SU-DHL-6 (cell line): ENCODE measurements at regions not wholly inside any gene's neighbourhood (a gene's known extent, or its start where the extent isn't known, plus 50 kb on each side); places are given as distances from the start of the nearest gene placed in this dataset.

Experiments used
- CTCF ChIP-seq: fragments of 200-600 bp; sonication (generic); IDR thresholded peaks from one replicate; pipeline ENCODE4 v1.5.1; 2017; ENCODE audit warnings: antibody characterized with exemption, mild to moderate bottlenecking, low read length, moderate library complexity; ENCODE audit not compliant: insufficient read depth, poor library complexity, severe bottlenecking
- EZH2phosphoT487 ChIP-seq: fragments of 200-600 bp; sonication (generic), shearing (Covaris generic); conservative IDR thresholded peaks from 2 replicates; pipeline ENCODE4 v1.6.1; 2018; ENCODE audit warnings: mild to moderate bottlenecking, antibody characterized with exemption, low read length, moderate library complexity, mixed read lengths

GRCh38 chr2:120986898-120987650 is 251.4 kb downstream of the GLI2 start:
- TF ChIP-seq CTCF (no peak), EZH2phosphoT487 (no peak)
